ENCODE measurements at regions not wholly inside any gene's neighbourhood (a gene's known extent, or its start where the extent isn't known, plus 50 kb on each side); places are given as distances from the start of the nearest gene placed in this dataset.

- no peaks in the 10 kb centered on the region for H3K4me1 ChIP-seq (replicated peaks in 1 of 2)
- 52 to 68% (median 62%) methylated on average over 2 of the region's 2 CpGs for WGBS, 4 donors
- no peaks in the 10 kb centered on the region for H3K36me3 ChIP-seq (replicated peaks in 1 of 2)
- no peak for DNase-seq
- H3K27ac ChIP-seq: no peak overlapping the region
- intact Hi-C loops (cut with DNase I): no loop called here
- no peaks in the 10 kb centered on the region for H3K9me3 ChIP-seq (replicated peaks in 1 of 3)
- TF ChIP-seq POLR2A (IDR thresholded peaks at IDR 0.05): no peak
- TF ChIP-seq CTCF (IDR thresholded peaks at IDR 0.05): no peak
- no peak overlapping the region for H3K4me3 ChIP-seq
- no peaks in the 10 kb centered on the region for H3K27me3 ChIP-seq
Observed at GRCh38 chr4:114306946-114307345, 291.7 kb upstream of the UGT8 start.

- intact Hi-C loops (cut with DNase I): no loop called here
Observed at GRCh38 chr4:114310296-114310925, 288.2 kb upstream of the UGT8 start.

GRCh38 chr4:114311787-114312186 lies 286.8 kb upstream of the UGT8 start:
- DNase-seq: no peak
- Histone ChIP-seq H3K36me3 (replicated peaks in 1 of 2) (no peaks in the 10 kb centered on the region), H3K9me3 (replicated peaks in 1 of 3) (no peaks in the 10 kb centered on the region), H3K27me3 (peaks cover 3% of the 10 kb centered on the region), H3K4me1 (replicated peaks in 1 of 2) (no peaks in the 10 kb centered on the region), H3K4me3 (no peak overlapping the region), H3K27ac (no peak overlapping the region)
- TF ChIP-seq CTCF (IDR thresholded peaks at IDR 0.05) (no peak), POLR2A (IDR thresholded peaks at IDR 0.05) (no peak)
- 64 to 82% (median 72%) methylated on average over 4 of the region's 4 CpGs for WGBS, 4 donors
- intact Hi-C loops (cut with DNase I): no loop called here

More at GRCh38 chr4:114310296-114310925, 288.2 kb upstream of the UGT8 start:
- H3K27me3 ChIP-seq: peaks cover 3% of the 10 kb centered on the region
- no peak overlapping the region for H3K4me3 ChIP-seq
- TF ChIP-seq POLR2A (IDR thresholded peaks at IDR 0.05) (no peak), CTCF (IDR thresholded peaks at IDR 0.05) (no peak)
- no peaks in the 10 kb centered on the region for H3K36me3 ChIP-seq (replicated peaks in 1 of 2)
- DNase-seq: no peak
- no peaks in the 10 kb centered on the region for H3K9me3 ChIP-seq (replicated peaks in 1 of 3)
- no peaks in the 10 kb centered on the region for H3K4me1 ChIP-seq (replicated peaks in 1 of 2)
- H3K27ac ChIP-seq: no peak overlapping the region

GRCh38 chr4:114312338-114312737 lies 286.3 kb upstream of the UGT8 start:
- intact Hi-C loops (cut with DNase I): no loop called here
- no peak overlapping the region for H3K4me3 ChIP-seq
- H3K27me3 ChIP-seq: peaks cover 3% of the 10 kb centered on the region
- H3K9me3 ChIP-seq (replicated peaks in 1 of 3): no peaks in the 10 kb centered on the region
- no peak for TF ChIP-seq POLR2A (IDR thresholded peaks at IDR 0.05)
- no peak for TF ChIP-seq CTCF (IDR thresholded peaks at IDR 0.05)
- 55 to 67% (median 57%) methylated on average over 3 of the region's 3 CpGs for WGBS, 4 donors
- H3K36me3 ChIP-seq (replicated peaks in 1 of 2): no peaks in the 10 kb centered on the region
- no peak for DNase-seq
- no peaks in the 10 kb centered on the region for H3K4me1 ChIP-seq (replicated peaks in 1 of 2)
- no peak overlapping the region for H3K27ac ChIP-seq

Data from adrenal gland (tissue), 9 donors.